ENCODE measurements at regions not wholly inside any gene's neighbourhood (a gene's known extent, or its start where the extent isn't known, plus 50 kb on each side); places are given as distances from the start of the nearest gene placed in this dataset.
A peak's percentile ranks its signal among the peaks of the same experiment; 100 is the strongest.

DNA sequence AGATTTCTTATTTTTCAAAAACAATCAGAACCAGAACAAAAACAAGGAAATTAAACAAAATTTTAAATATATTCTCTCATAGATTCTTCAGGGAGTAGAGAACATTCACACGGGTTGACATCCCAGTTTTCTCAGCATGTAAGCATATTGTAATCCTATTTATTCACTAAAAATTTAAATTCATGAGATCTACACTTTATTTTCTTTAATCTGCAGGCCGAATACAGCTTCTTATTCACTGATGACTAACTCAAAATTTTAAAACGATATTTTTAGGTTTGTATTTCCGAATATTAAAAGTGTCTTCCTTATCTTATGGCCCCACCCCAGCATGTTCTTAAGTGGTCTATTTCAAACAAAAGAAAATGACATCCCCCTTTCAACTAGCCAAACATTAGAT, 262.4 kb downstream of the MEIS1 start:
- TF ChIP-seq, protein P1, sequence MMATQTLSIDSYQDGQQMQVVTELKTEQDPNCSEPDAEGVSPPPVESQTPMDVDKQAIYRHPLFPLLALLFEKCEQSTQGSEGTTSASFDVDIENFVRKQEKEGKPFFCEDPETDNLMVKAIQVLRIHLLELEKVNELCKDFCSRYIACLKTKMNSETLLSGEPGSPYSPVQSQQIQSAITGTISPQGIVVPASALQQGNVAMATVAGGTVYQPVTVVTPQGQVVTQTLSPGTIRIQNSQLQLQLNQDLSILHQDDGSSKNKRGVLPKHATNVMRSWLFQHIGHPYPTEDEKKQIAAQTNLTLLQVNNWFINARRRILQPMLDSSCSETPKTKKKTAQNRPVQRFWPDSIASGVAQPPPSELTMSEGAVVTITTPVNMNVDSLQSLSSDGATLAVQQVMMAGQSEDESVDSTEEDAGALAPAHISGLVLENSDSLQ (IDR thresholded peaks at IDR 0.05), result no peak
- TF ChIP-seq SUZ12 (IDR thresholded peaks at IDR 0.05) (no peak), ZNF384 (IDR thresholded peaks at IDR 0.05) (no peak), L3MBTL2 (conservative IDR thresholded peaks at IDR 0.05) (no peak), FOXM1 (IDR thresholded peaks at IDR 0.05; ENCODE audit: borderline replicate concordance) (no peak), NFRKB (IDR thresholded peaks at IDR 0.05) (no peak), ELF4 (IDR thresholded peaks at IDR 0.05) (no peak), LEF1 (IDR thresholded peaks at IDR 0.05; ENCODE audit: borderline replicate concordance) (no peak), TARDBP (IDR thresholded peaks at IDR 0.05) (no peak), BHLHE40 (IDR thresholded peaks at IDR 0.05; ENCODE audit: borderline replicate concordance) (no peak), FOXA1 (IDR thresholded peaks at IDR 0.05) (no peak), SP1 (IDR thresholded peaks at IDR 0.05) (no peak), ARNT (IDR thresholded peaks at IDR 0.05) (no peak), FOXK2 (IDR thresholded peaks at IDR 0.05) (no peak), CTBP1 (IDR thresholded peaks at IDR 0.05; ENCODE audit: borderline replicate concordance) (no peak), HDGF (IDR thresholded peaks at IDR 0.05; ENCODE audit: borderline replicate concordance) (no peak)
- DNase-seq (ENCODE audit: extremely low spot score), result no peak
- CTCF ChIA-PET, result no interaction called here
- POLR2A ChIA-PET, result no interaction called here

DNA sequence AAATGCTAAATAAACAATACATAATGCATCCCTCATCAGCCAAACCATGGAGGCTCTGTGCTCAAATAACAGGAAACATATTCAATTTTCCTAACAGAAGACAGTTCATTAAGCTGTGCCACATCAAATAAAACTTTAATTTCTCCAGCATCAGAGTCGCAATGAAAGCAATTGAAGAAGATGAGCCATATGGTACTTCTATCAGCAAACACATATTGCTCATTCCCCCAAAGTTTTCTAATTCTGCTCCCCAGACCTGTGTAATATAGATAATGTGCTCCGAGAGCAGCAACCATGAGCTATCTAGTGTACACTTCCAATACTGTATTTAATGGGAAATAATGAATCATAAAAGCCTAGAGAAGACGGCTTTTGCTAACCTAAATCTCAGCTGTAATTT, 263.2 kb downstream of the MEIS1 start:
- ChIA-PET CTCF (no interaction called here), POLR2A (no interaction called here)

DNA sequence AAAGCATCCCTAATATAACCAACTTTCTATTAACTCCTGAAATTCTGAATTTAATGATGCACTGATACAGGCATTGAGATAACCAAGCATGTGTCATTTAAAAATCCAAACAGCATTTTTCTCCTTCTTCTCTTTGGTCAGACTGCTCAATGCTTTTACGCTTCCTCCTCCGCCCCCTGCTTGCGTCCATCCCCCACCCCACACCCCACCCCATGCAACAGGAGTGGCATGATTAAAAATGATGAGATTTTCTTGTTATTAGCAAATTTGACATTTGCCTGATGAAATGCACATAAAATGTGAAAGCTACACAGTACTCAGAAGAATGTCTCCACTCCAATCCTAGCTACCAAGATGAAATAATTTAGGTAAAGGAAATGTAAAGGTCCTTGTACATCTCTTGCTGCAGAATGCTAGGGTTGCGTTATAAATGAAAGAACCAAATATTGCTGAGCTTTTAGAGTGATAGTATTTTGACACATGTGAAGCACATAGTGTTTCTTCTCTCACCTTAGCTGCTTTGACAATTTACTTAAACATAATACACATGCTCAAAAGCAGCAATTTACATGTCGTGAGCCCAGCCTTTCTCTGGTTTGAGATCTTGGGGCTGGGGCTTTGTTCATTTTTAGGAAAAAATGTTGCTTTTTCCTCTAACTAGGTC, 263.8 kb downstream of the MEIS1 start:
- ChIA-PET CTCF (no interaction called here), POLR2A (no interaction called here)
- DNase-seq (ENCODE audit: extremely low spot score), result no peak
- TF ChIP-seq L3MBTL2 (conservative IDR thresholded peaks at IDR 0.05), result no peak
- TF ChIP-seq ZNF384 (IDR thresholded peaks at IDR 0.05), result no peak
- TF ChIP-seq FOXM1 (IDR thresholded peaks at IDR 0.05; ENCODE audit: borderline replicate concordance), result no peak
- no peak for TF ChIP-seq CTBP1 (IDR thresholded peaks at IDR 0.05; ENCODE audit: borderline replicate concordance)
- TF ChIP-seq ELF4 (IDR thresholded peaks at IDR 0.05), result no peak
- TF ChIP-seq SP1 (IDR thresholded peaks at IDR 0.05), result no peak
- TF ChIP-seq NFRKB (IDR thresholded peaks at IDR 0.05), result no peak
- TF ChIP-seq ARNT (IDR thresholded peaks at IDR 0.05), result no peak
- no peak for TF ChIP-seq BHLHE40 (IDR thresholded peaks at IDR 0.05; ENCODE audit: borderline replicate concordance)
- TF ChIP-seq LEF1 (IDR thresholded peaks at IDR 0.05; ENCODE audit: borderline replicate concordance), result no peak
- TF ChIP-seq TARDBP (IDR thresholded peaks at IDR 0.05), result no peak
- no peak for TF ChIP-seq FOXK2 (IDR thresholded peaks at IDR 0.05)
- TF ChIP-seq FOXA1 (IDR thresholded peaks at IDR 0.05), result no peak
- TF ChIP-seq, protein P1 (IDR thresholded peaks at IDR 0.05), result no peak
- TF ChIP-seq HDGF (IDR thresholded peaks at IDR 0.05; ENCODE audit: borderline replicate concordance), result no peak
- TF ChIP-seq SUZ12 (IDR thresholded peaks at IDR 0.05), result no peak

More for the DNA sequence above, 263.2 kb downstream of the MEIS1 start:
- TF ChIP-seq NFRKB (IDR thresholded peaks at IDR 0.05) (no peak), L3MBTL2 (conservative IDR thresholded peaks at IDR 0.05) (no peak), SUZ12 (IDR thresholded peaks at IDR 0.05) (no peak), HDGF (IDR thresholded peaks at IDR 0.05; ENCODE audit: borderline replicate concordance) (no peak), LEF1 (IDR thresholded peaks at IDR 0.05; ENCODE audit: borderline replicate concordance) (no peak), FOXM1 (IDR thresholded peaks at IDR 0.05; ENCODE audit: borderline replicate concordance) (no peak), FOXK2 (IDR thresholded peaks at IDR 0.05) (no peak), FOXA1 (IDR thresholded peaks at IDR 0.05) (no peak)
- TF ChIP-seq, protein P1 (IDR thresholded peaks at IDR 0.05), result no peak
- DNase-seq (ENCODE audit: extremely low spot score), result no peak

DNA sequence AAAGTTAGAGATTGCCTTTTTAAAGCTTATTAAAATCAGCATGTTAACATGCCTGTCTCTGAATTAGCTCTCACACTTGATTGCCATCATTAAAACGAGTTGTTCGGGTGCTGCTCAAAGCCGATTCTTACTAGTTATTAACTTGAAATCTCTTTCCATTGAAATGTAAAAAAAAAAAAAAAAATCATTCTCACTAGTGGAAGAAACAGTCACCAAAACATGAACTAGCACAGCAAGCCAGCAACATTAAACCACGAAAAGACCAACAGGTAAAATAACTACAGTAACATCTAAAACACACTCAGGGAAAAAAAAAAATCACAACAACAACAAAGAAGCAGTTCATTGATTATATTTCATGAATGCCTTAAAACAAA, 264.5 kb downstream of the MEIS1 start:
- CTCF ChIA-PET, result no interaction called here
- TF ChIP-seq ZNF384 (IDR thresholded peaks at IDR 0.05) (peak; percentile 47; the same call in 1 of the 2 replicates), SUZ12 (IDR thresholded peaks at IDR 0.05) (no peak)
- POLR2A ChIA-PET, result no interaction called here
- no peak for DNase-seq (ENCODE audit: extremely low spot score)

DNA sequence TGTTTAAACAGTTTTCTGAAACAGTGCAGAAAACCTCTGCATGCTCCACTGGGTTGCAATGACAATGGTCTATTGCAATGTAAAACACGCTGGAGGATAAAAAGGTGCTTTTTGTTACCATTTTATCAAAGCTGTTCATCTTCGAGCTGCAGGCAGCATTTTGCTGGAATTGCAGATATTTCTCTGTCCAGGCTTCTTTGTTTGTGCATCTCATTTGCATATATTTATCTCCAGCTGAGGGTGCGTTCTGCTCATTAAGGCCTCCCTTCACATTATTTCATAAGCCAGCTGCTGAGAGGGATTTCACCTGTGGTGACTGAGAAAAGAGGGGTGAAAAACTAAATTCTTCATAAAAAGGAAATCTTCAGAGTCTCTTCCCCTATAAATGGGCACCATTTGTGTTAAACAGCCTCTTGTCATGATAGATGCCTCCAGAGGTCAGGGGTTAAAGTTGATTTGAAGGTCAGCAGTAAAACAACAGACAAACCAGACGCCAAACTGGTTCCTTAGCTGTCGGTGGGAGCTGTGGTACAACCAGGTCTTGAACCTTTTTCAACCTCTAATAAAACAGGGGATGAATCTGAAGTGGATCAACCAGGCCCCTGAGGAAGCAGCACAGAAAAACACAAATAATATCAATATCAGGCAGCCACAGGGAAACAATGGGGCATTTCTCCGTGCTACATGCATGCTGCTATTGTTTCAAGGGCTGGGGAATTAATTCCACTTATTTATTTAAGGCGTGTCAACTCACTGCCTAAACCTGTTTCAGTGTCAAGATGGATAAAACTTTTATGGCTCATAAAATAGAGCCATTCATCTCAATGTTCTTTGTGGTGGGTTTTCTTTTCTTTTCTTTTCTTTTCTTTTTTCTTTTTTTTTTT, 265.1 kb downstream of the MEIS1 start:
- peak; percentile 21 for DNase-seq (ENCODE audit: extremely low spot score)
- TF ChIP-seq CTBP1 (IDR thresholded peaks at IDR 0.05; ENCODE audit: borderline replicate concordance), result 0 out of 2 replicates have a peak, but pooled peaks have one; percentile 49
- TF ChIP-seq SP1 (IDR thresholded peaks at IDR 0.05), result no peak
- TF ChIP-seq HDGF (IDR thresholded peaks at IDR 0.05; ENCODE audit: borderline replicate concordance), result no peak
- TF ChIP-seq FOXM1 (IDR thresholded peaks at IDR 0.05; ENCODE audit: borderline replicate concordance), result no peak
- 0 out of 2 replicates have a peak, but pooled peaks have one; percentile 1 for TF ChIP-seq ZNF384 (IDR thresholded peaks at IDR 0.05)
- TF ChIP-seq SUZ12 (IDR thresholded peaks at IDR 0.05), result no peak
- TF ChIP-seq ELF4 (IDR thresholded peaks at IDR 0.05), result no peak
- no peak for TF ChIP-seq FOXA1 (IDR thresholded peaks at IDR 0.05)
- no peak for TF ChIP-seq L3MBTL2 (conservative IDR thresholded peaks at IDR 0.05)
- TF ChIP-seq, protein P1 (IDR thresholded peaks at IDR 0.05), result peak; percentile 48
- TF ChIP-seq TARDBP (IDR thresholded peaks at IDR 0.05), result no peak
- POLR2A ChIA-PET, result no interaction called here
- CTCF ChIA-PET, result no interaction called here

Data from HEK293T (cell line).